Tibial nerve (tissue), 4 donors: ENCODE measurements at regions not wholly inside any gene's neighbourhood (a gene's known extent, or its start where the extent isn't known, plus 50 kb on each side); places are given as distances from the start of the nearest gene placed in this dataset.

Experiments used
- EP300 ChIP-seq, 2 donors: sonication (generic); formaldehyde crosslinking; IDR thresholded peaks; one replicate each; pipeline ENCODE4 v1.6.1; 2017; ENCODE audit warnings: antibody characterized with exemption in 2 of 2, mild to moderate bottlenecking in 1 of 2
- POLR2A ChIP-seq, 2 donors: fragments of 450-650 bp; IDR thresholded peaks; one replicate each; pipeline ENCODE4 v1.6.1; 2017; ENCODE audit warnings: antibody characterized with exemption in 2 of 2, mild to moderate bottlenecking in 2 of 2, moderate library complexity in 2 of 2
- TF ChIP-seq, protein P1 (sequence below), 5 experiments: fragments of 200-600 bp in 3 of 5; fragments of 450-650 bp in 2 of 5; sonication (generic) in 3 of 5; IDR thresholded peaks; one replicate each; pipeline ENCODE4 v1.5.1; 2016 to 2019; ENCODE audit warnings: antibody characterized with exemption in 5 of 5, mild to moderate bottlenecking in 3 of 5, moderate library complexity in 2 of 5

DNA sequence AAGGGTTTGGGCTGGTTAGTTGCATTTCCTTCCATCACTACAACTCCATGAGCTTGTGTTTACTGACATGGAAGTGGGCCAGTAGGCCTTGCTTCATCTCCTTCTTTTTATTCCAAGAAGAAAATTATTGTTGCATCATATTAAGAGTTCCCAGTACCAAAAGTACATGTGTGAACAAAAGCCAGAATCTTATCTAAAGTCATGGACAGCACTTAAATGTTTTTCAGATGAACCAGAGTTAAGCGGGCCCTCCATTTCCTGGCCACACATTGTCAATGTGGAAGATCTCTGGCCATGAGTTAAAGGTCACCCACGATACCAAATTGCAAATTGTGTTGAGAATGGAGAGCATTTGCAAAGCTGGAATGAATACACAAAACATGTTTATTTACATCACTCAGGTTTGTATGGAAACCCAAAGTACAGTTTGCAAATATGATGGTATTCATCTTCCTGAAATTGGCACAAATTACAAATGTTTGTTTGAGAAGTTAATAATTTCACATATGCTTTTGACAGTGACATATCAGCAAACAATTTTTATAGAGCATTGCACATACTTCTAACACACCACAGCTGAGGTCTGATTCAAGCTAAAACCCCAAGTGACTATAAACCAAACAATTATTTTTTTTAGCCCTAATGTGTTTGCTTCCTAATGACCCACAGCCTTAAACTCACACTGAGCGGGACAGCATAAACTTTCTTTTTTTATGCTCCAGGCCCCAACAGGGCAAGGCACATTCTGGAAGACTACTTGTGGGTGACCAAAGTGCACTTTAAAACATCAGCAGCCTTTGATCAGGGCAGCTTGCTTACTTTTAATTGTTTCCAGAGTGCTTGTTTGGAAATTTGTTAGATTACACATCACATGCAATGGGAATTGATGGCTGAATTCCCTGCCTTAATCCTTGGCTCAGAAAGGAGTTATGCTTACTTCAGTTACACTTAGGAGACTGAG is 502.9 kb upstream of the SLIT2 start:
- peak in 1 of 2 donors; percentile 57 for TF ChIP-seq EP300 (IDR thresholded peaks at IDR 0.05)
- TF ChIP-seq, protein P1, sequence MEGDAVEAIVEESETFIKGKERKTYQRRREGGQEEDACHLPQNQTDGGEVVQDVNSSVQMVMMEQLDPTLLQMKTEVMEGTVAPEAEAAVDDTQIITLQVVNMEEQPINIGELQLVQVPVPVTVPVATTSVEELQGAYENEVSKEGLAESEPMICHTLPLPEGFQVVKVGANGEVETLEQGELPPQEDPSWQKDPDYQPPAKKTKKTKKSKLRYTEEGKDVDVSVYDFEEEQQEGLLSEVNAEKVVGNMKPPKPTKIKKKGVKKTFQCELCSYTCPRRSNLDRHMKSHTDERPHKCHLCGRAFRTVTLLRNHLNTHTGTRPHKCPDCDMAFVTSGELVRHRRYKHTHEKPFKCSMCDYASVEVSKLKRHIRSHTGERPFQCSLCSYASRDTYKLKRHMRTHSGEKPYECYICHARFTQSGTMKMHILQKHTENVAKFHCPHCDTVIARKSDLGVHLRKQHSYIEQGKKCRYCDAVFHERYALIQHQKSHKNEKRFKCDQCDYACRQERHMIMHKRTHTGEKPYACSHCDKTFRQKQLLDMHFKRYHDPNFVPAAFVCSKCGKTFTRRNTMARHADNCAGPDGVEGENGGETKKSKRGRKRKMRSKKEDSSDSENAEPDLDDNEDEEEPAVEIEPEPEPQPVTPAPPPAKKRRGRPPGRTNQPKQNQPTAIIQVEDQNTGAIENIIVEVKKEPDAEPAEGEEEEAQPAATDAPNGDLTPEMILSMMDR (IDR thresholded peaks at IDR 0.05), result no peak
- TF ChIP-seq POLR2A (IDR thresholded peaks at IDR 0.05), result no peak
